Endothelial cell of umbilical vein (primary cell): ENCODE measurements at regions not wholly inside any gene's neighbourhood (a gene's known extent, or its start where the extent isn't known, plus 50 kb on each side); places are given as distances from the start of the nearest gene placed in this dataset.

Experiments
- BruUV-seq: library from RNA; stranded (reverse); fragments of 400-500 nt; replicated peaks from 2 replicates; lab custom pipeline; 2021; lab: Mats Ljungman, UMichigan
- CTCF ChIA-PET: fragments of 300-600, 350-600 bp; sonication (Branson Sonifier 250); formaldehyde crosslinking; loops from one replicate; lab custom pipeline; 2021; ENCODE audit warnings: antibody characterized with exemption, inconsistent platforms; lab: Charles Lee
- POLR2A ChIA-PET: fragments of 300-600, 350-600 bp; sonication (Branson Sonifier 250); formaldehyde crosslinking; loops from one replicate; lab custom pipeline; 2021; ENCODE audit warnings: antibody characterized with exemption, inconsistent platforms; lab: Charles Lee
- DNase-seq: peaks from one replicate; pipeline ENCODE4 v3.0.0-alpha.2; 2011; ENCODE audit warnings: low read depth, low spot score
- FAIRE-seq: peaks from 2 replicates; lab custom pipeline; 2011; peaks lifted over from hg19 to GRCh38; lab: Jason Lieb, UNC
- H2AFZ ChIP-seq: 2 replicates; pipeline ENCODE4 v1.6.0; 2012; ENCODE audit warnings: low read depth, low read length, control low read depth, inconsistent platforms
- H3K27ac ChIP-seq: 2 replicates; pipeline ENCODE4 v1.5.1; 2011; ENCODE audit warnings: low read depth, mild to moderate bottlenecking, control low read depth, low read length, moderate library complexity; ENCODE audit not compliant: insufficient read depth
- H3K27me3 ChIP-seq, 2 experiments: 2 replicates each; pipeline versions ENCODE4 v1.6.0 to v1.6.1; 2011; ENCODE audit warnings: low read length in 2 of 2, mixed read lengths in 1 of 2; ENCODE audit not compliant: control insufficient read depth in 2 of 2, insufficient read depth in 2 of 2
- H3K36me3 ChIP-seq, 2 experiments: 2 replicates in 1 of 2; 3 replicates in 1 of 2; pipeline ENCODE4 v1.5.1; 2011; ENCODE audit warnings: low read length in 2 of 2, mild to moderate bottlenecking in 1 of 2, moderate library complexity in 1 of 2; ENCODE audit not compliant: control insufficient read depth in 2 of 2, insufficient read depth in 2 of 2; ENCODE audit errors: extremely low read depth in 1 of 2
- H3K4me1 ChIP-seq: 3 replicates; pipeline ENCODE4 v1.5.1; 2011; ENCODE audit warnings: mild to moderate bottlenecking, low read length; ENCODE audit not compliant: control insufficient read depth, insufficient read depth; ENCODE audit errors: extremely low read depth
- H3K4me2 ChIP-seq: 2 replicates; pipeline ENCODE4 v1.6.1; 2011; ENCODE audit warnings: low read length, control low read depth, mixed read lengths; ENCODE audit not compliant: insufficient read depth
- H3K4me3 ChIP-seq, 3 experiments: fragments of 200-600 bp in 1 of 3; sonication (generic), shearing (Covaris generic) in 1 of 3; replicated peaks in 1 of 3; 2 replicates each; pipeline ENCODE4 v1.5.1; 2011 to 2016; ENCODE audit warnings: control low read depth in 3 of 3, low read length in 3 of 3, mild to moderate bottlenecking in 2 of 3, inconsistent platforms in 1 of 3, low read depth in 1 of 3, moderate library complexity in 1 of 3; ENCODE audit not compliant: insufficient read depth in 1 of 3
- H3K79me2 ChIP-seq: 2 replicates; pipeline ENCODE4 v1.6.0; 2012; ENCODE audit warnings: low read length, inconsistent platforms; ENCODE audit not compliant: control insufficient read depth, insufficient read depth
- H3K9ac ChIP-seq: replicated peaks from 2 replicates; pipeline ENCODE3; 2011; ENCODE audit warnings: low read length, control low read depth; ENCODE audit not compliant: insufficient read depth; ENCODE audit errors: extremely low read depth
- H3K9me1 ChIP-seq: replicated peaks from 3 replicates; pipeline ENCODE4 v1.6.0; 2011; ENCODE audit warnings: mild to moderate bottlenecking, low read length; ENCODE audit not compliant: control insufficient read depth, insufficient read depth; ENCODE audit errors: extremely low read depth
- H3K9me3 ChIP-seq: replicated peaks from 2 replicates; pipeline ENCODE4 v1.5.1; 2012; ENCODE audit warnings: low read length, inconsistent platforms; ENCODE audit not compliant: control insufficient read depth, insufficient read depth
- H4K20me1 ChIP-seq: replicated peaks from 2 replicates; pipeline ENCODE3; 2011; ENCODE audit warnings: mild to moderate bottlenecking, low read length; ENCODE audit not compliant: control insufficient read depth, insufficient read depth; ENCODE audit errors: extremely low read depth
- CTCF ChIP-seq, 2 donors: IDR thresholded peaks; 1 replicate in 1 of 2; 2 replicates in 1 of 2; pipeline ENCODE4 v1.5.1; 2011; ENCODE audit warnings: low read length in 2 of 2, mild to moderate bottlenecking in 2 of 2, moderate library complexity in 2 of 2, control low read depth in 1 of 2, inconsistent platforms in 1 of 2, low read depth in 1 of 2; ENCODE audit not compliant: insufficient read depth in 1 of 2; ENCODE audit errors: extremely low read depth in 1 of 2
- EZH2 ChIP-seq: IDR thresholded peaks from 2 replicates; pipeline ENCODE4 v1.6.1; 2012; ENCODE audit warnings: borderline replicate concordance, low read depth, mild to moderate bottlenecking, moderate library complexity, low read length, inconsistent platforms; ENCODE audit not compliant: severe bottlenecking
- FOS ChIP-seq: IDR thresholded peaks from 2 replicates; pipeline ENCODE4 v1.6.1; 2011; ENCODE audit warnings: mild to moderate bottlenecking, low read length, moderate library complexity, borderline replicate concordance; ENCODE audit not compliant: insufficient read depth
- GATA2 ChIP-seq: IDR thresholded peaks from 2 replicates; pipeline ENCODE4 v1.7.0; 2011; ENCODE audit warnings: low read depth, mild to moderate bottlenecking, moderate library complexity, mixed read lengths, low read length; ENCODE audit not compliant: insufficient read length, insufficient read depth
- JUN ChIP-seq: IDR thresholded peaks from 2 replicates; pipeline ENCODE4 v1.6.1; 2011; ENCODE audit warnings: borderline replicate concordance, low read depth; ENCODE audit not compliant: insufficient read length, insufficient read depth
- MYC ChIP-seq: IDR thresholded peaks from one replicate; pipeline ENCODE4 v1.6.1; 2011; ENCODE audit warnings: mild to moderate bottlenecking, low read depth, low read length
- POLR2A ChIP-seq: IDR thresholded peaks from 2 replicates; pipeline ENCODE4 v1.6.1; 2012; ENCODE audit warnings: low read depth, mild to moderate bottlenecking, control low read depth, low read length
- POLR2AphosphoS5 ChIP-seq: IDR thresholded peaks from 2 replicates; pipeline ENCODE4 v1.6.1; 2012; ENCODE audit warnings: low read depth, mild to moderate bottlenecking, control low read depth, low read length, moderate library complexity; ENCODE audit not compliant: insufficient read depth
- dilution Hi-C: fragments of 300-500 bp; cut with MboI; formaldehyde crosslinking; loops from one replicate; pipeline ENCODE4 v1.15.0; 2019; ENCODE audit warnings: low sequenced_read_pairs; ENCODE audit not compliant: extremely low pct_ligation_motif_present
- intact Hi-C: fragments of 100-400 bp; cut with micrococcal nuclease; formaldehyde crosslinking; loops from one replicate; pipeline ENCODE4 v1.10.0; 2022
- TF ChIP-seq, protein P1 (sequence below): IDR thresholded peaks from 2 replicates; pipeline ENCODE4 v1.6.1; 2011; ENCODE audit not compliant: insufficient read depth, insufficient read length

DNA sequence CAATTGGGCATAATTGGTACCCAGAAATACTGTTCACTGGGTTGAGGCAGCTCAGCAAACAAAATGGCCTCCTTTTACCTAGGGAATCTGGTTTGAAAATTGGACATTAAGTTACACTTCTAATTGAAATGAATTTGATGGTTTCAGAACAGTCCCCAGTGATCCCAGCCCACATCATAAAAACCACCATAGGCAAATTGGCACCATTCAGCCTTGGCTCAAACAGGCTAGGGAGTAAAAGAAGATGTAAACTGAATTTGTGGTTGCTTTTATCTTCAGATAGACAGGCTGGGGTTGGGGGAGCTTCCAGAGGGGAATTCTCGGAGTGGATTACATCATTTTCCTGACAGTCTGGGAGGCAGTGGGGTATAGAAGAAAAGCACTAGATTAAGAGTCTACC lies 576.5 kb downstream of the MID1IP1 start:
- Histone ChIP-seq H3K4me1 (no peaks in the 10 kb centered on the region), H2AFZ (no peak overlapping the region), H3K36me3 (no peaks in the 10 kb centered on the region), H3K4me2 (no peak overlapping the region), H3K27ac (no peak overlapping the region), H3K4me3 (no peak overlapping the region), H3K9me1 (no peaks in the 10 kb centered on the region), H3K9me3 (no peaks in the 10 kb centered on the region), H3K79me2 (no peaks in the 10 kb centered on the region), H3K9ac (no peak overlapping the region), H4K20me1 (no peaks in the 10 kb centered on the region), H3K27me3 (no peaks in the 10 kb centered on the region)
- dilution Hi-C loops (no loop called here), intact Hi-C loops (no loop called here)
- FAIRE-seq = no peak
- BruUV-seq = no TSS peak
- ChIA-PET CTCF (no interaction called here), POLR2A (no interaction called here)
- TF ChIP-seq FOS (no peak), MYC (no peak), JUN (no peak), EZH2 (no peak), GATA2 (no peak), CTCF (IDR thresholded peaks at IDR 0.05; ENCODE audit: extremely low read depth in 1 of 2, insufficient read depth in 1 of 2, low read depth in 1 of 2, low read length in 2 of 2) (no peak), POLR2AphosphoS5 (no peak), POLR2A (no peak)
- TF ChIP-seq, protein P1, sequence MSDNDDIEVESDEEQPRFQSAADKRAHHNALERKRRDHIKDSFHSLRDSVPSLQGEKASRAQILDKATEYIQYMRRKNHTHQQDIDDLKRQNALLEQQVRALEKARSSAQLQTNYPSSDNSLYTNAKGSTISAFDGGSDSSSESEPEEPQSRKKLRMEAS = no peak
- no peak for DNase-seq
